MCF 10A (cell line): ENCODE measurements at regions not wholly inside any gene's neighbourhood (a gene's known extent, or its start where the extent isn't known, plus 50 kb on each side); places are given as distances from the start of the nearest gene placed in this dataset.
A peak's percentile ranks its signal among the peaks of the same experiment; 100 is the strongest.

Experiments
- BruUV-seq: library from RNA; stranded (reverse); fragments of 400-500 nt; replicated peaks from 2 replicates; lab custom pipeline; 2021; lab: Mats Ljungman, UMichigan
- CTCF ChIA-PET: fragments of 300-600 bp; sonication (Branson Sonifier 250); formaldehyde crosslinking; extraction: SDS; loops from one replicate; lab custom pipeline; 2021; ENCODE audit warnings: antibody characterized with exemption, inconsistent platforms; lab: Yijun Ruan, JAX
- POLR2A ChIA-PET: fragments of 300-600, 350-650 bp; sonication (Branson Sonifier 250); formaldehyde crosslinking; extraction: SDS; loops from one replicate; lab custom pipeline; 2020; ENCODE audit warnings: antibody characterized with exemption, inconsistent platforms; lab: Yijun Ruan, JAX
- DNase-seq: peaks from one replicate; pipeline ENCODE4 v3.0.0-alpha.2; 2018; ENCODE audit not compliant: unreplicated experiment
- H3K27ac Mint-ChIP-seq: one replicate; pipeline ENCODE4 v1.8.0; 2022; ENCODE audit warnings: mild to moderate bottlenecking, low read depth, mixed read lengths; ENCODE audit not compliant: unreplicated experiment
- H3K27me3 Mint-ChIP-seq: one replicate; pipeline ENCODE4 v1.8.0; 2022; ENCODE audit warnings: mixed read lengths; ENCODE audit not compliant: insufficient read depth, unreplicated experiment
- H3K36me3 Mint-ChIP-seq: one replicate; pipeline ENCODE4 v1.8.0; 2022; ENCODE audit warnings: mild to moderate bottlenecking, moderate library complexity, mixed read lengths; ENCODE audit not compliant: insufficient read depth, unreplicated experiment
- H3K4me1 Mint-ChIP-seq: one replicate; pipeline ENCODE4 v1.8.0; 2022; ENCODE audit warnings: mixed read lengths; ENCODE audit not compliant: insufficient read depth, unreplicated experiment
- H3K4me3 Mint-ChIP-seq: one replicate; pipeline ENCODE4 v1.8.0; 2022; ENCODE audit warnings: mild to moderate bottlenecking, moderate library complexity, mixed read lengths; ENCODE audit not compliant: unreplicated experiment
- H3K9me3 Mint-ChIP-seq: one replicate; pipeline ENCODE4 v1.8.0; 2022; ENCODE audit warnings: mixed read lengths; ENCODE audit not compliant: unreplicated experiment
- intact Hi-C: fragments of 100-400 bp; cut with micrococcal nuclease; formaldehyde crosslinking; loops from 2 replicates; pipeline ENCODE4 v1.14.1; 2022
- TF ChIP-seq, protein P1 (sequence below): fragments of 200-600 bp; IDR thresholded peaks from one replicate; pipeline ENCODE4 v1.8.0; 2022; ENCODE audit warnings: antibody characterized with exemption, mild to moderate bottlenecking; ENCODE audit not compliant: unreplicated experiment

DNA sequence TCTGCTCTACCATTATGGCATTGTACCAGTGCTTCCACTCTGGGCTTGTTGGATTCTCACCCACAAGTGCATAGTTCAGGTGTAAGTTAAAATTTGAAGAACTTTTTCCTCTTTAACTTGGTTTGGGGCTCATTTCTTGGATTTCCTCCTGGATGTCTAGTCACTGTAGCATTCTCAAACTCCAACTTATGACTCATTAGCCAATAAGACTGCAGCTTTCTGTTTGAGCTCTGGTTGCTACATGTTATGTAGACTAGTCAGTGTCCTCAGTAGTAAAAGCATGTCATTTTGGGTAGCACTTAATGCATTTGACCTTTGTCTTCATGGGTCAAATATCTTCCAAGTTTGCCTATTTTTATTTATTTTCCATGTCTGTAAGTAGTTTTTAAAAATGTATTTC is 790.8 kb downstream of the BRINP1 start:
- Mint-ChIP-seq H3K27ac (no peak overlapping the region), H3K36me3 (no peaks in the 10 kb centered on the region), H3K27me3 (no peaks in the 10 kb centered on the region), H3K4me3 (no peak overlapping the region), H3K9me3 (peaks cover 6% of the 10 kb centered on the region), H3K4me1 (no peaks in the 10 kb centered on the region)
- POLR2A ChIA-PET, result interaction anchor here (0.5 kb wide), 1 partner anchor 97 kb away, joined by 5 read pairs; no protein-coding TSS in a partner anchor
- TF ChIP-seq, protein P1, sequence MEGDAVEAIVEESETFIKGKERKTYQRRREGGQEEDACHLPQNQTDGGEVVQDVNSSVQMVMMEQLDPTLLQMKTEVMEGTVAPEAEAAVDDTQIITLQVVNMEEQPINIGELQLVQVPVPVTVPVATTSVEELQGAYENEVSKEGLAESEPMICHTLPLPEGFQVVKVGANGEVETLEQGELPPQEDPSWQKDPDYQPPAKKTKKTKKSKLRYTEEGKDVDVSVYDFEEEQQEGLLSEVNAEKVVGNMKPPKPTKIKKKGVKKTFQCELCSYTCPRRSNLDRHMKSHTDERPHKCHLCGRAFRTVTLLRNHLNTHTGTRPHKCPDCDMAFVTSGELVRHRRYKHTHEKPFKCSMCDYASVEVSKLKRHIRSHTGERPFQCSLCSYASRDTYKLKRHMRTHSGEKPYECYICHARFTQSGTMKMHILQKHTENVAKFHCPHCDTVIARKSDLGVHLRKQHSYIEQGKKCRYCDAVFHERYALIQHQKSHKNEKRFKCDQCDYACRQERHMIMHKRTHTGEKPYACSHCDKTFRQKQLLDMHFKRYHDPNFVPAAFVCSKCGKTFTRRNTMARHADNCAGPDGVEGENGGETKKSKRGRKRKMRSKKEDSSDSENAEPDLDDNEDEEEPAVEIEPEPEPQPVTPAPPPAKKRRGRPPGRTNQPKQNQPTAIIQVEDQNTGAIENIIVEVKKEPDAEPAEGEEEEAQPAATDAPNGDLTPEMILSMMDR, result no peak
- no TSS peak for BruUV-seq
- intact Hi-C loops, result no loop called here
- DNase-seq, result peak; percentile 53
- CTCF ChIA-PET, result interaction anchor here (0.8 kb wide), 1 partner anchor 1773 kb away, joined by 3 read pairs; no protein-coding TSS in a partner anchor

DNA sequence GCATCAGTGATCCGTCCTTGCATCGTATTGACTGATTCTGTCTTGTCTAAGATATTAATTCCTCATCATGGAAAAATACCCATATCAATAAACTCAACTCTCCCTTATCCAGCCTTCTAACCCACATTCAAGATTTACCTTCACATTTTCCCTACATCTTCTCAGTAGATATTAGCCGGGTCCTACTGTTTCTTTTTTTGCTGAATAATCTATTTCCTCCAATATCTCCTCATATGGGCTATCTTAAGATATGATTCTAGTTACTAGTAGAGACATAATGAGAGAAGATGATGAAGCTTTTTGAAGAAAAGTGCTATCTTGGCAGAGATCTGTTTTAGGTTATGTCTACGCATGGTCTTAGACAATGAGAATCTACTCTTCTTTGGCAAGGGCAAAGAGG is 785.8 kb downstream of the BRINP1 start:
- no peak for DNase-seq
- TF ChIP-seq, protein P1, result no peak
- no TSS peak for BruUV-seq
- CTCF ChIA-PET, result interaction anchor here (0.6 to 1.6 kb wide), 3 partner anchors 60 to 413 kb away, joined by 3 to 5 read pairs (median 3); no protein-coding TSS in a partner anchor
- H3K27ac Mint-ChIP-seq, result no peak overlapping the region
- no peak overlapping the region for H3K4me3 Mint-ChIP-seq
- no peaks in the 10 kb centered on the region for H3K36me3 Mint-ChIP-seq
- intact Hi-C loops, result no loop called here
- H3K27me3 Mint-ChIP-seq, result no peaks in the 10 kb centered on the region
- POLR2A ChIA-PET, result interaction anchor here (0.7 kb wide), 2 partner anchors 19 to 564 kb away, joined by 3 read pairs; no protein-coding TSS in a partner anchor
- no peaks in the 10 kb centered on the region for H3K9me3 Mint-ChIP-seq
- no peaks in the 10 kb centered on the region for H3K4me1 Mint-ChIP-seq

DNA sequence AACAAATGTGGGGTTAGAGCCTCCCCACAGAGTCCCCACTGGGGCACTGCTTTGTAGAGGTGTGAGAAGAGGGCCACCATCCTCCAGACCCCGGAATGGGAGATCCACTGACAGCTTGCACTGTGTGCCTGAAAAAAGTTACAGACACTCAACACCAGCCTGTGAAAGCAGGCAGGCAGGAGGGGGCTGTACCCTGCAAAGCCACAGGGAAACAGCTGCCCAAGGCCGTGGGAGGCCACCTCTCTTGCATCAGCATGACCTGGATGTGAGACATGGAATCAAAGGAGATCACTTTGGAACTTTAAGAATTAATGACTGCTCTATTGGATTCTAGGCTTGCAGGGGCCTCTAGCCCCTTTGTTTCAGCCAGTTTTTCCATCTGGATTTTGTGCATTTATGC is 782.3 kb downstream of the BRINP1 start:
- BruUV-seq, result no TSS peak
- DNase-seq, result no peak
- no peak overlapping the region for H3K4me3 Mint-ChIP-seq
- no peaks in the 10 kb centered on the region for H3K9me3 Mint-ChIP-seq
- ChIA-PET CTCF (no interaction called here), POLR2A (no interaction called here)
- TF ChIP-seq, protein P1, result no peak
- H3K27ac Mint-ChIP-seq, result no peak overlapping the region
- H3K36me3 Mint-ChIP-seq, result no peaks in the 10 kb centered on the region
- H3K27me3 Mint-ChIP-seq, result no peaks in the 10 kb centered on the region
- no peaks in the 10 kb centered on the region for H3K4me1 Mint-ChIP-seq
- intact Hi-C loops, result no loop called here

DNA sequence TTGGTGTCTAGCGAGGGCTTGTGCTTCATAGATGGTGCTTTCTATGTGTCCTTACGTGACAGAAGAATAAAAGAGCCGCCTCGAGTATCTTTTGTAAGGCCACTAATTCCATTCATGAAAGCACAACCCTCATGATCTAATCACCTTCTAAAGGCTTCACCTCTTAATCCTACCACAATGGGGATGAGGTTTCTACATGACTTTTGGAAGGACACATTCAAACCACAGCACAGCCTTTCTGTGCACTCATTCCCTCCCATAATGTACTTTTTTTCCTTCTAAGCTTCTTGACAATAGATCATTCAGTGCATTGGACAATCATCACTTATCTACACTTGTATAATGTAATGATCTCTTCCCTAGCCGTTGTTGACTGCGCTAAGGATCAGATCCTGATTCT is 774.8 kb downstream of the BRINP1 start:
- no peak for DNase-seq
- Mint-ChIP-seq H3K27ac (no peak overlapping the region), H3K9me3 (no peaks in the 10 kb centered on the region), H3K4me3 (no peak overlapping the region), H3K36me3 (no peaks in the 10 kb centered on the region), H3K4me1 (peaks cover 11% of the 10 kb centered on the region), H3K27me3 (no peaks in the 10 kb centered on the region)
- intact Hi-C loops, result no loop called here
- BruUV-seq, result no TSS peak
- POLR2A ChIA-PET, result no interaction called here
- CTCF ChIA-PET, result interaction anchor here (2.6 kb wide), 1 partner anchor 424 kb away, joined by 26 read pairs; no protein-coding TSS in a partner anchor
- TF ChIP-seq, protein P1, result no peak
